HG03460 (cell line): ENCODE measurements at regions not wholly inside any gene's neighbourhood (a gene's known extent, or its start where the extent isn't known, plus 50 kb on each side); places are given as distances from the start of the nearest gene placed in this dataset.

Experiments used
- ATAC-seq: cut with Tn5 transposase; IDR thresholded peaks from one replicate; pipeline ENCODE4 v1.9.1; 2021; ENCODE audit not compliant: unreplicated experiment

DNA sequence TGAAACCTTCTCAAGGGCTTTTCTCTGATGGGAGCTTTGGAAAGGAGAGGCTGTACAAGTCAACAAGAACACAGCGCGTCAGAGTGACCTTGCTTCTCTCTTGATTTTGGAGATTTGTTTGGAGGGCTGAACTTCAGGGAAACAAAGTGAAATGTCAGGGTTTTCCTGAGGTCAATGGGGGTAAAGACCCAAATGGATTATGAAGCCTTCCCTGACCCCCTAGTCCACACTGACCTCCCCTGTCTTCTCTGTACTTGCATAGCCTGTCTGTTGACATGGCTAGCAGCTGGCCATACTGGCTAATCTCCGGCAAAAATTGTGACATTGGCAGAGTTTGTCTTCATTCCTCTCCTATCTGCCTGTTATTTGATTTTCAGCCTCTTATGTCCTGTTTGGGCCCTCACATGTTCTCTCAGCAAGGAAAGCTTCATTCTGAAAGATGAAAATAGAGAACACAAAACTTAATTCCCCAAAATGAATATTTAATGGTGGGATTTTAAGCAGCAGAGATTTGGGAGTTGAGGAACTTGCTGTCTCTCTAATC is 149.3 kb upstream of the HAAO start:
- no peak for ATAC-seq

DNA sequence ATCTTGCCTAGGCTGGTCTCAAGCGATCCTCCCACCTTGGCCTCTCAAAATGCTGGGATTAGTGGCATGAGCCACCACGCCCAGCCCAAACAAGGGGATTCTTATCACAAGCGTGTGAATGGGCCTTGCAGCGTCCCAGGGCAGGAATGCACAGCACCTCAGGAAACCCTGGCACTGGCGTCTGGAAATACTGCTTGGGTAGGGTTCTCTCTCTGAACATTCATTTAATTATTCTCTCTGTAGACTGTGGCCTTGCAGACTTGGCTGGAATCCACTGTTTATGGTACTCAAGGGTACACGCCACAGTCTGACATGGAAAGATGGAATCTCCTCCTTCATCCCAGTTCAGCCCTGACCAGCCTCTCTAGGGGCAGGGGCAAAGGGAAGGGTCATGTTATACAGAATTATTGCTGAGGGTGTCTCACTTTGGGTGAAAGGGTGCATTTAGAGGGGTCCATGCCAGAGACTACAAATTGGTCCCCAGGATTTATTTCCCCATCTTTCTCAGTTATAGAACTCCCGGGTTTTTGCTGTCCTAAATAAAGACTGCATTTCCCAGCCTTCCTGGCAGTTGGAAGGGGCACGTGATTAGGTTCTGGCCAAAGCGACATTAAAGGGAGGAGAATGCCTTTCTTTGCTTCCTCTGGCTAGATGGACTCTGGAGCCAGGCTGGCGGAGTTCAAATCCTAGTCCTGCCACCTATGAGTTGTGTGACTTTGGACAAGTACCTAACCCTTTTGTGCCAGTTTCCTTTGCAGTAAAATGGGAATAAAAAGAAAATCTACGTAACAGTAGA is 147.2 kb upstream of the HAAO start:
- no peak for ATAC-seq

DNA sequence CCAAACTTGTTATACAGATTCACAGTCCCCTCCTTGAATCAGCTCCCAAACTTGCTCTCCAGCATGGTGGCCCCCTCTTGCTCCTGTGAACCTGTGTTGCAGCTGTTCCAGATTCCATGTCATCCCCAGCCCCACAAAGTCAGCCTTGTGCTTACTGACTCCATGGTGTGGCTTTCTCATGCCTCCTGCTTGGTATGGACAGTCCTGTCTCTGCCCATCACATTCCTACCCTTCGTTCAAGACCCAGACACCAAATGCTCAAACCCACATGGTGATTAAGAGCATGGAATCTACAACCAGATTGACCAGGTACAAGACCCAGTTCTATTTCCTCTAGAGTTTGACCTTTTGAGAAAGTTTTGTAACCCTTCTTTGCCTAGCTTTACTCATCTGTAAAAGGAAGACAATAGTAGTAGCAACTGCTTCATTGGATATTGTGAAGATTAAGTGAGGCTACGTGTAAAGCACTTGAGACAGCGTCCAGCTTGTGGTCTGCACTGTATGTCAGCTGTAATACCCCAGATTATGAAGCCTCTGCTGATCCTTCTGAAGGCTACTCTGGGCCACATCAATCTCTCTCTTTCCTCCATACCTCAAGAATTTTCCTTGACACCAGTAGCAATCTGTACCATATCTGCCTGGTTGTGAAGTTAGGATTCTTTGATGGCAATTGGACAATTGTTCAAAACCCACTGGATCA is 146.4 kb upstream of the HAAO start:
- no peak for ATAC-seq

DNA sequence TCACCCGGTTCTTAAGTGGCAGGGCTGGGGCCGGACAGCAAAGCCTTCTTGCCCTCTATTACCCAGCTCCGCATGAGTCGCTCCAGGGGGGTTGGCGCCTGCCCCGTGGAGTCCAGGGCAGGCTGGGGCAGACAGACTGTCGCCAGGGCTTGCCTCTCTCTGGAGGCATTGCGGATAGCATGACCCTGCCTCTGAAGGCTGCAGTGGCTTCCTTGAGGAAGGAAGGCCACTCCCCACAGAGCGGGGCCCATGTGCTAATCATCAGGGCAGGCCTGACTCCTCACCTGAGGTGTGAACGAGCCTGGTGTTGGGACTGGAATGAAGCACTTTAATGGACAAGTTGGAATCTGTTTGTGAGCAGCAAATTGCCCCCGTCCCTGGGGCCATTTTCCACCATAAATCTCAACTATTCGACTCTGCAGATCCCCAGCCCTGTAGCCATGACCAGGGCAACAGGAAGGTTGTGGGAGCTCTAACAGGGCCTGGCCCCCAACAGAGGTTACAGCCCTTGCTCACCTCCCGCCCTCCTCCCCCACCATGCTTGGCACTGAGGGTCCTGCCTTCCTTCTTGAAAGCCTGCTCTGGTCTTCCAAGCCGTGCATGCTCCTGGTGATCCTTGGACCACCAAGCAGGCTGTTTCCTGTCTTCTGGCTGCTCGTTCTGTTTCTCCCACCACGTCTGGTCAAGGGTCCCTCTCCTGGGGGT is 144.9 kb upstream of the HAAO start:
- ATAC-seq, result no peak

DNA sequence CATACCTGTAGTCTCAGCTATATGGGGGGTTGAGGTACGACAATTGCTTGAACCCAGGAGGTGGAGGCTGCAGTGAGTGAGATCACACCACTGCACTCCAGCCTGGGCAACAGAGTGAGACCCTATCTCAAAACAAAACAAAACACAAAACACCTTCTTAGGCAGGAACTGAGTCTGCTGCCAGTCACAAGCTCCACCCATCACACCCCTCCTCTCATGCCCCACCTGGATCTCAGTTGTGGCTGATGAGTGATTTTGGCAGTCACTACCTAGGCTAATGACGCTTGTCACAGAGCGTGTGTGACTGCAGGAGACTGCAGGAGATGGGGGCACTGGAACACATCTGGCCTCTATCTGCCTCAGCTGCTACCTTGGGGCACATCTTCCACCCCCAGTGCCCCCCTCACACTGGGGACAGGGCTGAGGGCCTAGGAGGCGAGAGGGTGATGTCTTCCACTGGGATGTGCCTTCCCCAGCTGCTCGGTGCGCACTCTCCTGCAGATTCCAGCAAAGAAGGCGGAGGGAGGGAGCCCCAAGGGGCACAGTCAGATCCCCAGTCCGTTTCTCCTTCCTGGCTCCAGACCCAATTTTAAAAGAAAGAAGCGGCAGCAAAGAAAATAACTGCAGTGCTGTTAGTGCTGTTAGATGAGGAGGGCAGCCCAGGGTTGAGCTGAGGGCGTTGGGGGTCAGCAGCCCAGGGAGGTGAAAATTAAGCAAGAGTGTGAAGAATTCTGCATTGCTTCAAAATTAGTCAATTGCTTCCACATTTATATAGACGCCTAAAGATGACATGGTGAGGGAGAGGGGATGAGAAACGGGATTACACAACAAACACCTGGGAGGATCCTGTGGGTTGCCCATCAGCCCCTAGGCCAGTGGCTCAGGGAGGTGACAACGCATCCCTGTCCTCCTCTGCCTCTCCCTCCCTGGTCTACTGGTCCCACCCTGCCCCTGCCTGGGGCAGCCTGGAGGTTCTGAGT is 143.6 kb upstream of the HAAO start:
- no peak for ATAC-seq

DNA sequence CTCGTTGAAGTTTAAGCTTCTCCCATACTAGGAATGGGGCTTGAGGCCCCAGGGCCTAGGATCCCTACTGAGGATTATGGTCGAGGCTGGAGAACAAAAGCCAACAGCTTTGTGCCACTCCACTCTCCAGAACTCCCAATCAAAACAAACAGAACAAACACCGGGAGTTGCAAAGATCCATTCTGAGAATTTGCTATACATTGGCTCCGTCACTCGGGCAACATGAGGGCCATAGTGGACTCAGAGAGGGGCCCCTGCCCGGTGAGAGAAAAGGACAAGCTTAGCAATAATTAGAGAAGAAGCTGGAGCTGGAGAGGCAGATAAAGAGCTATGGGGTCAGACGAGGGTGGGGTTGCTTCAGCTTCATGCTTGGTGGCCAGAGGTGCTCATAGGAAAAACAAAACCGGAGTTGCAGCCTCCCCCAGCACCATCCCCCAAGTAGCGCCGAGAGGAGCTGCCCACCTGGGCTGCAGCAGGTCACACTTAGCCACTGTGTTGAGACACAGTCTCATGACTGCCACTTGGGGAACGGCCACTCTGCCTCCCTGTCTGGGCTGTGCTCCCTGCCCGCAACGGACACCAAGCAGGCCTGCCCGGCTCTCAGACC is 142.3 kb upstream of the HAAO start:
- ATAC-seq, result no peak

DNA sequence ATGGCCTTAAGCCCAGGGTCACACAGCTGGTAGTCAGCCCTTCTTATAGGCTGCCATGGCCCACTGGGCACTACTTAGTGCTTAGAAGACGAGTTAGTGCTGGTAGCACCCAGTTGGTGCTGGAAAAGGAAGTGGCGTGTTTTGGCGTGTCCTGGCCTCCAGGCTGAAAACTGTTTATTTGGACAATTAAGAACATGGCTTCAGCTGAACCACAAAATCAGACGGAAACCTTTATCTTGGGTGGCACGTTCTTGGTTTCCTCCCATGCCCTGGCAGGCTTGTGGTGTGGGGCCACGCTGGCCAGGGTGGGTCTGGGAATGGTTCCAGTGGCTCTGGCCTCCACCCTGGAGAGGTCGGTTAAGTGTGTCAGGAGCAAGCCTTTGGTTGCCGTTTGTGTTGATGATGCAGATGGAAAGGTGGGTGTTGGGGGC is 141.5 kb upstream of the HAAO start:
- ATAC-seq, result no peak

DNA sequence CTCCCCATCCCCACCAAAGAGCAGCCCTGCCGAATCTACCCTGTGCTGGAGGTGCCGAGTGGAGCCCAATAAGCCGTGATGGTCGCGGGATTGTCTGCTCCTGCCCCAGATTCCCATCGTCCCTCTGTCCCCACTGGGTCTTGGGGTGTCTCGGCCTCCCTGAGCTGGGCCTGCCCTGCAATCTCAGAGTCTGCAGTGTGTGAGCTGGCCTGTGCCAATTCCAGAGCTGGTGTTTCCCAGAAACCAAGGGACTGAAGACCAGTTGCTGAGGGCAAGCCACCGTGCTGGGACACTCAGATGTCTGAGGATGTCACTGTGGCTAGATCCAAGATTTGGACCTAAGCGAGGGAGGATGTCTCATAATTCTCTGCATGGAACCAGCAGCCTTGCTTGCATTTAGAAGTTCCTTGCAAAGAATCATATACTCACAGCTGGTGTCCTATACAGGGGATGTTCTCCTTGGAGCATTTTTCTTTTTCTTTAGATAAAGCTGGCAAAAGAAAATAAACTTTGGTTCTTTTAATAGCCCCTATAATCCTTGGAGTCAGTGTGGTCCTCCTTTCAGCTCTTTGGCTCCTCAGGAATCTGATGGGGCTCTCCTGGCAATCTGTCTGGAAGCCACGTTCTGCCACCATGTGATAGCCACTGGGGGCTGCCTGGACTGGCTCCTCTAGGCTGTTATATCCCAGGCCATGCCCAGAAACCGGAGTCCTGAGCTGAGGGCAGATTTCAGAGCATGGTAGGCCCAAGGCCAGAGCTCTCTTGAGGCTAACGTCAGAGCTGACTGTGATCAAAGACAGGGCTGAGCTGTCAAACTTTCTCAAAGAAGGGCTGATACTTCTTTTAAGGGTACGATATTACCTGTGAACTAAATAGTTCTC is 140.1 kb upstream of the HAAO start:
- no peak for ATAC-seq

DNA sequence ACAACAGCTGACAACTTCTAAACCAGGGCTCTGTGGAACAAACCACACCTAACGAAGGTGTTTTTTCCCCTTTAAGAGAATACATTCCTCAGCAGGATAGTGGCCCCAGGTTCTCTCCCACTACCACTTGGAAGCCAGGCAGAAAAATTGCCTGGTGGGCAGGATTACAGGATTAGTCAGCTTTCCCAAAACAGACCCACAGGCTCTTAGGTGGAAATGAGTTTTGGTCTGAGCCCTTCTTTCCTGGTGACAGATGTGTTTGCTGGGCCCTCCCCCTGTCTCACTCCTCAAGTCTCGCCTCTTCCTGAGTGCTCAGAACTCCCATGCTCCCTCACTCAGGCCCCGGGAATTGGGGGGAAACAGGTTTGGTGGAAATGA is 139.4 kb upstream of the HAAO start:
- no peak for ATAC-seq

DNA sequence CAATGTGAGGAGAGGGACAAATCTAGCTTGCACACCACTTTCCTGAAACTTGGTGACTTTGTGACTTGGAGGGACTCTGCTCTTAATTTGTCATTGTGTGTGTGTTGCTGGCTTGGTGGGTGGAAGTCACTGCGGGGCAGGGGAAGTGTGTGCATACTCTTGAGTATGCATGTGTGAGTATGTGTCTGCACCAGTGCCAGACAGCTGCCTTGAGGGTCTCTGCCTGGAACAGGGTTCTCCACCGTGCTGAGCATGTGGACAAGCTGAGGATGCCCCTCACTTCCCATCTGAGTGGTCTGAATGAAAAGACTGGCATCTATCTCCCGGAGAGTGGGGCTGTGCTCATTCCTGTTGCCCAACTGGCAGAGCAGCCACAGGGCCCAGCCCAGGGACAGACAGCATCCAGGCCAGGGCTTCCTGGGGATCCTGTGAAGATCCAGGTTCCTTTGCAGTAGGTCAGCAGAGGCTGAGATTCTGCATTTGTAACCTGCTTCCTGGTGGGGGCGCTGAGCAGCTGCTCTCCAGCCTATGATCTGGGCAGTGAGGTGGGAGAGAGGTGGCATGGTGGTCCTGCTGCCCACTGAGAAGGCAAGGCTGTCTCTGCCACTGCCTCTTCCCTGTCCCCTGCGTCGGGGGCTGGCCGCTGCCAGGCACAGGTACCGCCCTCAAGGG is 138.9 kb upstream of the HAAO start:
- ATAC-seq, result no peak

DNA sequence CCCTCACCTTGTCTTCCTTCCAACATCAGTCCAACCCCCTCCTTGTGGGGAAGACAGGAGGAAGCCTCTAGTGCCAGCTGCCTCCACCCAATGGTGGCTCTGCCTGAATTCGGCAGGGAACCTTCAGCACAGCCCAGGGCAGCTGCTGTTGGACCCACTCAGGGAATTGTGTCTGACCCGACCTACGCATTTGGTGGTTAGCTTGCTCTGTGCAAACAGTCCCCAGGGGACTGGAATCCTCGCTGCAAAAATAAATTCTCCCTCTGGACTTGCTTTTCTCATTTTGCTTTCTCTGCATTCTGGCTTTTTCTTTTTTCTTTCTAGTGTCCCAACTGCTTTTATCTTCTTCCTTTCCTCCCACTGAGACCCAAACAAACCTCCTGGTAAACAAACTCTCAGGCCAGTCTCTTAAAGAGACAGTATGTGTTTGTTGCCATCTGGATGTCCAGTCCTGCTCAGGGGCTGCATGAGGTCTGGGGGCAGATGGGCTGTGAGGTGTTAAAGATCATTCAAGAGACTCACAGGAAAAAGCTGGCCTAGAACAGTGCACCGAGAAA is 137.7 kb upstream of the HAAO start:
- no peak for ATAC-seq

DNA sequence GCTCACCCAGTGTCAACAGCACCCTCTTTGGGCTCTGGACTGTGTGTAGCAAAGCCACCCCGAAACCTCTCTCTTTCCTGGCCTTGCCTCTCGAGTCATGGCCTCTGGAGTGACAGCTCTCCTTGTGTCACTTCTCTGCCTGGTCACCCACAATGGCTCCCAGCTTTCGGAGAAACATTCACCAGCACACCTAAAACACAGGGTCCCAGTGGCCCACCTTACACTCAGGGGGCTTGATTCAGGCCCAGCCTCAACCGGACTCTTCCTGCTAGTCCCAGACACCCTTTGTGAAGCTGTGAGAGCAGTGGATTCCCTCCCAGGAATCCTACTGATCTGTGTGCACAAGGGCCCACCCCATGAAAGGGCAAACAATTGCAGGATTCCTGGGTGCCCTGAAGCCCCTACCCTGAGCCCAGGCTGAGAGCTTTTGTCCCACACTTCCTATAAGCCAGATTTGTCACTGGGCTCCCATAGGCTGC is 137.2 kb upstream of the HAAO start:
- no peak for ATAC-seq

DNA sequence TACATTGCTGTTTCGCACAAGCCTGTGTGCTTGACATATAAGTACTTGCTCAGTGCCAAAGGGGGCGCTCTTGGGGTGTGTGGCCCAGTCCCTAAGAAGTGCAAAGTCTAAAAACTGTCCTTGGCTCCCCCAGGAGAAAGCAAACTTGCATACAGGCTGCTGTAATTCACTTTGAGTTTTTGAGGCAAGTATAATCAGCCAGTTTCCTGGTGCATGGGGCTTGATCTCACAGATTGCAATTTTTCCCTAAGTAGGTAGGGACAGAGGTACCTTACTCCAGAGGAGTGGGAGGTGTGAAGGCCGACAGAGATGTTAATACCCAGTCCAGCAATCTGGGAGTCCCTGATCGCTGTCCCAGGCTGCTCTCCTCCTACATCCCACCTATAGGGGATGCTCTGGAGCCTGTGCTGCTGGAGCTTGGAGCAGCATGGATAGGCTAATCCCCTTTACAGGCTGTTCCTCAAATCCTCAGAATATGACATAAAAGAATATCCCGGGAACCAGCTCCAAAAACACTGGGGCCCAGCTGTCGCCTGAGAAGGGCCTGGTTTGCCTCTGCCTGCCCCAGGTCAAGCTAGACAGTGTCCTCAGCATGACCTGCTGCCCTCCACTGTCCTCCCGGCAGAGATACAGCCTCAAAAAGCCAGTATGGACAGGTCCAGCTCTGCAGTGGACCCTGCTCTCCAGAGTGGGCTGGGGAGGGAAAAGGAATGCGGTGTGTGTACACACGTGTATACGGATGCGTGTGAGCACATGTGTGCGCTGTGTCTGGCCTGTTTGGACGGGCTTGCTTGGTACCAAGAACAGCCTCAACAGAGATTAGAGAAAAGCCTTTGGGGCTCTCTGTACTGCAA is 136.5 kb upstream of the HAAO start:
- ATAC-seq, result no peak

DNA sequence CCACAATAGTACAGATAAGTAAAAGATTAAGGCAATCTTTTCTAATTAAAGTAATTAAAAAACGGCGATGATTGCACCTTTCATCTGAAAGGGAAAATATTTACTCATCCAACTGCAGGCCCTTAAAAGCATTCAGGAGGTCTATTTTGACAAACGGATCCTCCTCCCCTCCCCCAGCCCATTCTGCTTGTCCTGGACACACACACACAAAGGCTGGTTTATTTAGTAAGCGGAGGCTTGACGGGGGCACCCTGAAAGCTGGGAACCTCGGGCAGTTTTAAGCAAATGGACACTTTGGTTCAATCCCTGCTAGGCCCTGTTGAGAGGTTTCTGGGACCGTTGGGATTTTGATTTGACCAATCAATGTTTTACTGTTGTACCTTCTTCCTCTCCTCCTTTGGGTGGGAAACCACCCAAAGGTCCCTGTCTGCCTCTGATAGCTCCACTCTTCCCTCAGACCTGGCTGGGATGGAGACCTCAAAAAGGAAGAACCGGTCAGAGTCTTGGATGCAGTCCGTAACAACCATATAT is 135.8 kb upstream of the HAAO start:
- no peak for ATAC-seq

DNA sequence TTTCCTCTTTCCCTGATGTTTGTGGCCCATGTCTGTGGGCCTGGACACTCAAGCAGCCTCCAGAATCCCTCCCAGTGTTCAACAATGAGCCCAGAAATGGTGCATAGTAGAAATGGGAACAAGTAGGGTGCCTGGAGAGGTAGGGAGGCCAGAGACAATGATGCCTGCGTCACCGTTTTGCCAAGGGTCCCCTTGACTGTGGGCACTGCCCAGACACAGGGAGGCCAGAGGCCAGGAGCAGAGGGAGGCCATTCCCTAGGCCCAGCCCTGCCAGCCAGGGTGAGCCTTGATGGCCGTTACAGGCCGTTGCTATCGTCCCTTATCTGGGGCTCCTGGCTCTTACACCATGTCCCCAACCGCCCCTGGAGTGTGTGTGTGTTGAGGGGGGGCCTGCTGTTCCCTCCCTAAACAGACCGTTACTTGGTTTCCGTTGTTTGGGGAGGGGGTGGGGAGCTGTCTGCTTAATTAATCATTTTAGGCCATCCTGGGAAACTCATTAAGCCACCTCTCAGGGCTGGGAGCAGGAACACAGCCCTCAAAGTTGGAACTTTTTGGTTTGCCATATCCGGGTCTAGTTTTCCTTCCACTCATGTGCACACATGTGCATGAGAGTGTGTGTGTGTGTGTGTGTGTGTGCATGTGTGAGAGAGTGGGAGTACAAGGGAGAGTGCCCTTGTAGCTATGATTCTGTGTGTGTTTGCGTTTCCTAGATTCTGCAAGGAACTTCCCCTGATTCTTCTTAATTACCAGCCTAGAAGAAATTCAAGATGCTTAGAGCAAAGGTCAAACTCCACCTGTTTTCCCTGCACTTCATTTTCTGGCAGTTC is 135.2 kb upstream of the HAAO start:
- ATAC-seq, result no peak
